Epithelial cell of prostate (primary cell): ENCODE measurements at regions not wholly inside any gene's neighbourhood (a gene's known extent, or its start where the extent isn't known, plus 50 kb on each side); places are given as distances from the start of the nearest gene placed in this dataset.

ENCODE experiments used
- DNase-seq: peaks from one replicate; pipeline ENCODE4 v3.0.0-alpha.2; 2011; ENCODE audit warnings: low read depth, low spot score
- H3K27ac ChIP-seq: fragments of 450-650 bp; 2 replicates; pipeline ENCODE4 v1.5.1; 2017; ENCODE audit warnings: mild to moderate bottlenecking

DNA sequence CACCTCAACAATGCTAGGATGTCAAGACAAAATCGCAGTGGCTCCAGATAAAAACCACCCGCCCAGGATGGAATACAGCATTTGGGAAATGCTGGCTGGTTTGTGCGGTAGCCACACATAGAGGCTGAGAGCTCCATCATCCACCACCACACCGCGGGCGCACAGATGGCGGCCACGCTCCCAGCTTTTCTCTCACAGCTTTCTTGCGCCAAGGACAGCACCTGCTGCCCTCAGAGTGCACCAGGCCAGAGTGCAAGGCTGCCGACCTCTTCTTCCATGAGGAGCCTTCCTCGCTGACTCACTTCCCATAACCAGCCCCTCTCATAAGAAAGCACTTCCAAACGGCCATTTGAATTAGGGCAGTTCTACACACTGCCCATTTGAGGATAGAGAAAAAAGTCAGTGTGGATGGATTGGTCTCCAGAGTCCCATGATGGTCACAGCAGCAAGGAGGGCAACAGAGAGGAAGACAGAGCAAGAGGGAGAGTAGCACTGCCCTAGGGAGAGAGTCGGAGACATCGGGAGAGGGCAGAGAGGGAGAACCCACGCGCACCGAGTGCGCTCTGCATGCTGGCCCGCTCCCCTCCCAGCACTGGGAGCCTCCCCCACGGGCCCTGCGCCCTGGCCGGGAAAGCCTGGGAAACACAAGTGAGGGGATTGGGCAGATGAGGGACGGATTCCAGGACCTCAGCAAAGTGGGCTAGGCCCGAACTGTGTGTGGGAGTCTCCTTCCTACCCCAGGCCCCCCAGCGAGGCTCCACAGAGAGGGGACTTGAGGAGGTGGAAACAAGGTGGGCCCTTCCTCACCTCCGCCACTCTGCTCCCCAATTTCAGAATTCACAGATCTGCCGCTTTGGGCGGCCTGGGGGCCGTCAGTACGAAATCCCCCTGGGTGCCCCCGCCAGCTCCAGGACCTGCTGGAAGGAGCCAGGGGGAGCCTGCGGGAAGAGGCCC lies 156.9 kb downstream of the USP12 start:
- no peak overlapping the region for H3K27ac ChIP-seq
- no peak for DNase-seq

- no peak overlapping the region for H3K27ac ChIP-seq
- DNase-seq: peak; percentile 33
Measured at GRCh38 chr13:27012482-27013197, 159.0 kb downstream of the USP12 start.

- DNase-seq: no peak
- no peak overlapping the region for H3K27ac ChIP-seq
Measured at GRCh38 chr13:27011661-27012060, 159.9 kb downstream of the USP12 start.

- no peak overlapping the region for H3K27ac ChIP-seq
- DNase-seq: no peak
Measured at GRCh38 chr13:27008733-27009132, 162.9 kb downstream of the USP12 start.

- DNase-seq: no peak
- H3K27ac ChIP-seq: no peak overlapping the region
Measured at GRCh38 chr13:27007166-27007565, 164.4 kb downstream of the USP12 start.

DNA sequence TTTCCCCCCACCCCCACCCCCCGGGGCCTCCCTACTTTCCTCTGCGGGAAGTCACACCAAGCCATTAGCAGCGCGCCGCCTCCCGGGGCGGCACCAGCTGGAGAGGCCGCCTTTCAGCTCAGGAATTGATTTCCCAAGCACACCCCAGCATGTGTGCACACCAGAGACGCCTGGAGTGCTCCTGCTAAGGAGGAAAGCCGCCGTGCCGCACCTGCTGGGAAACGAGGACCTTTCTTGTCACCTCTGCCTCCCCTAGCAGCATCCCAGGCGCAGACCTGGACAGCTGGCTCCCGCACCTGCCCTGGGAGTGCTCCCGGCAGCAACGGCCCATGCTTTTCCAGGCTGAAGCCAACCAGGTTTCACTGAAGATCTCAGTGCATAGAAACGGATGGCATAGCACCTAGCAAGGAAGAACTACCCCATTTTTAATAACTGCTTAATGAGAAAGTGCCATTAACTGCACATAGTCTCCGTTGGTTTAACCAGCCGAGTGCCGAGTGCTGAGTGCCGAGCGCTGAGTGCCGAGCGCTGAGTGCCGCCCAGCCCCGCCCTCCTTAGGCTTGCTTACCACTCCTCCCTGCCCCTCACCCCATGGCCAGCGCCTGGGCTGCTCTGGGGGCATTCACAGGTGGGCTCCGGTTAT lies 165.0 kb downstream of the USP12 start:
- H3K27ac ChIP-seq: no peak overlapping the region
- no peak for DNase-seq

DNA sequence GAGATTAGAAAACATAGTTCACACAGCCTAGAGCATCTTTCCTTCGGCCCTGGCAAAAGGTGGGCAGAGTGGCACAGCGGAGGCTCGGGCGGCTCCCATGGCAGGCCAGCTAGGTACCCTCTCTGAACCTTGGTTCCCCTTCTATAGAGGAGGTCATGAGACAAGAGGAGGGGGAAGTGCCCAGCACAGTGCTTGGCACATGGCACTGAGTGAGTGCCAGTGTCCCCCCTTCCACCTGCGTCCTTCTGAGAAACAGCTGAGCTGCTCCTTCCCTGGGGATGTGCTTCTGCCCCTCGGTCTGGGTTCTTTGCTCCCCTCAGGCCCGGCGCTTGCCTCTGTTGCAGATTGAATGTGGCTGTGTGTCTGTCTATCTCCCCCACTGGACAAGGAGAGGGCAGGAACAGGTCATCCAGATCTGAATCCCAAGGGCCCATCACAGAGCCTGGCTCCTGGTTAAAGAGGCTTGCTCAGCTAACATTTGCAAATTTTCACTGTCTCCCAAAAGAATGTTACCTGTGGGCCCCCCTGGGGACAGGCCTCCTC lies 165.6 kb downstream of the USP12 start:
- DNase-seq: no peak

DNA sequence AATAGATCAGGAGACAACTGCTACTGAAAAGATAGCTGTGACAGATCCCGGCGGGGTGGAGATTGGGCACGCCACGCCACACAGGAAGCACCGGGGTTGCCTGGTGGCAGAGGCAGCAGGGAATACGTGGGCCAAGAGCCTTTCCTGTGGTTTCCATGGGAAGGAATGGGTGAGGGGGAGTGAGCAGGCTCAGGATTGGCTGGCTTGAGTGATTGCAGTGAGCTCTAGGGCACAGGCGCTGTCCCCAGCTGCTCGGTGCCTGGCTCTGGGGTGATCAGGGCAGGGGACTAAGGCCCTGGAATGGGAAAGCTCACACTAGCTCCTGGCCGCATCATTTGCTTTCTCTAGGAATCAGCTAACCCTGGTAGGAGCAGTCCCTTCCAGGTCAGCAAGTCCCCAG lies 166.1 kb downstream of the USP12 start:
- no peak overlapping the region for H3K27ac ChIP-seq

More for the DNA sequence above, 165.6 kb downstream of the USP12 start:
- H3K27ac ChIP-seq: no peak overlapping the region

GRCh38 chr13:27004866-27005265 lies 166.7 kb downstream of the USP12 start:
- H3K27ac ChIP-seq: no peak overlapping the region
- DNase-seq: no peak

More for the DNA sequence above, 166.1 kb downstream of the USP12 start:
- DNase-seq: no peak

DNA sequence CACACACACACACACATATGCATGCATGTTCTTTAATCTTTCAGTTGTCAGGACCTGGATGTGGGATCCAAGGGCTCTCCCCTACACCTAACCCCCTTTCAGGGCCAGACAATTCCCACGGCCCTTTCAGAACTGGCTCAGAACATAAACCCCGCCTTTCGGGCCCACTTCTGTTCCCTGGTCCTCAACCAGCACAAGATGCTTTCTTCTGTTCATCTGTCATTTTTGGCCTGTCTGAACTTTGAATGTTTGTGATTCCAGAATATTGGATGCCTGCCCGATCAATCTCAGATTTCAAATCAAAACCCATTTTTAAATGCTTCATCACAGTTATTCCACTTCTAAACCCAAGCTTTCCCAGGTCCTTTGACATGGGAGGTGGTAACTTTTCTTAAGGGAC lies 167.3 kb downstream of the USP12 start:
- no peak for DNase-seq

GRCh38 chr13:27001705-27002104 lies 169.9 kb downstream of the USP12 start:
- H3K27ac ChIP-seq: no peak overlapping the region
- DNase-seq: no peak

More for the DNA sequence above, 167.3 kb downstream of the USP12 start:
- no peak overlapping the region for H3K27ac ChIP-seq

- DNase-seq: no peak
- H3K27ac ChIP-seq: no peak overlapping the region
Measured at GRCh38 chr13:27000686-27001085, 170.9 kb downstream of the USP12 start.

DNA sequence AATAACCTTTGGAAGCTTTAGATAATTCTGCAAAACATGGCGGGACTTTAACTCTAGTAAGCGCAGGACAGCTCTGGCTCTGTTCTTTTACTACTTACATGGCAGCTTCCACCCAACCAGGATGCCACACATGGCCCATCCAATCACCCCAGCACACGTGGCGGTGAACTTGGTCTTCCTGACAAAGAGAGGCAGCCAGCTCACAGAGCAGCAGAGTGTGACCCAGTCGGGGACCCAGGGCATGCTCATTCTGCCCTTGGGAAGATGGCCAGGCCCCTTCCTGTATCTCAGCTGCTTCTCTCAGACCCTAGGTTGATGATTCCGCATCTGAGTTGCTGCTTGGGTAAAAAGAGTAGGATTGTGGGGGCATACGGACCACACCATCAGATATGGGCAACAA lies 172.1 kb downstream of the USP12 start:
- DNase-seq: no peak
- H3K27ac ChIP-seq: no peak overlapping the region

DNA sequence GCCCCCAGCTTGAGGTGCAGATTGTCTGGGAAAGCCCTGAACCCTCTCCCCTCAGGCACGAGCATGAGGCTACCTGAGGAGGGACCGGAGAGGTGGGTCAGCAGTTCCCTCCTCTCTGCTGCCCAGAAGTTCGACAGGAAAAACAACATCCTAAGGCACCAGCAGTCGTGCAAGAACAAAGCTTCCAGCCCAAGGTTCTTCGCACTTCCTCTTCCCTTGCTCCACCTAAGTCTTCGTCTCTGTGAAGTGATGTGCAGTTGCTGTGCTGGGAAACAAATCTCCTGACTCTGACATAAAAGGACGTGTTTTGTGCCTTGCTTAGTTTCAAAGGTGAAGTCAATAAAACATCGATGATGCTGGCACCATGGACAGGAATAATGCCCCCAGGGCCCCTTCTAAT lies 173.3 kb downstream of the USP12 start:
- no peak overlapping the region for H3K27ac ChIP-seq
- no peak for DNase-seq

GRCh38 chr13:26996965-26997752 lies 174.5 kb downstream of the USP12 start:
- DNase-seq: no peak
- H3K27ac ChIP-seq: no peak overlapping the region

GRCh38 chr13:26995159-26995558 lies 176.5 kb downstream of the USP12 start:
- no peak overlapping the region for H3K27ac ChIP-seq
- no peak for DNase-seq

GRCh38 chr13:26993780-26994179 lies 177.8 kb downstream of the USP12 start:
- DNase-seq: no peak
- H3K27ac ChIP-seq: no peak overlapping the region

DNA sequence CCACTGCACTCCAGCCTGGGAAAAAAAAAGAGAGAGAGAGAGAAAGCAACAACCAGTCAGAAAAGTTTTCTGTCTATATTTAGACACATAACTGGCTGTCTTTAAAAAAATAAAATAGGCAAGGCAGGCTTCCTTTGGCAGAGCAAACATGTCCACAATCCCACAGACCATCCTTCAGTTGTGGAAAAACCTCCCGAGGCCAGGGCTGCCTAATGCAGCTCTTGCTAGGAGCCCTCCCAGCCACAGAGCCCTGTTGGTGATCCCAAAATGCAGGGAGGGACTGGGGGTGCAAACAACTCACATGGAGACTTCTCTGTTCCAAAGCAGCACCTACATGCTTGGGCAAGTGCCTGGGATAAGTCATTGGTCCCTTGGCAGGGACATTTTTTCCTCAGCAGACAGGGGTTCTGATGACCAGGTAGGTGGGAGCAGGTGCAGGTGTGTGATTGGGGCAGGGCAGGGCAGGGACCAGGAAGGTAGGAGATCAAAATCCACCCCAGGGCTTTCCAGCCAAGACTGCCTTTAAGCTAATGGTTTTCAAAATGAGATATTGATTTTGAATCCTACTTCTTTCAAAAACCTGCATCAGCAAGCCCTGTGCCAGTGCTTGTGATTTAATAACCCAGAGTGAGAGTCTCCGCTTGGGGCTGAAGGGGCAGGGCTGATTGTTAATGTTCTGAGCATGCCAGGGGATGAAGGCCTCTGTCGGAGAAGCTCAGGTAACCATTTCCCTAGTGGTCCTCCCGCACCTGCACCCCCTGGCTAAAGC lies 178.5 kb downstream of the USP12 start:
- no peak for DNase-seq
- H3K27ac ChIP-seq: no peak overlapping the region

DNA sequence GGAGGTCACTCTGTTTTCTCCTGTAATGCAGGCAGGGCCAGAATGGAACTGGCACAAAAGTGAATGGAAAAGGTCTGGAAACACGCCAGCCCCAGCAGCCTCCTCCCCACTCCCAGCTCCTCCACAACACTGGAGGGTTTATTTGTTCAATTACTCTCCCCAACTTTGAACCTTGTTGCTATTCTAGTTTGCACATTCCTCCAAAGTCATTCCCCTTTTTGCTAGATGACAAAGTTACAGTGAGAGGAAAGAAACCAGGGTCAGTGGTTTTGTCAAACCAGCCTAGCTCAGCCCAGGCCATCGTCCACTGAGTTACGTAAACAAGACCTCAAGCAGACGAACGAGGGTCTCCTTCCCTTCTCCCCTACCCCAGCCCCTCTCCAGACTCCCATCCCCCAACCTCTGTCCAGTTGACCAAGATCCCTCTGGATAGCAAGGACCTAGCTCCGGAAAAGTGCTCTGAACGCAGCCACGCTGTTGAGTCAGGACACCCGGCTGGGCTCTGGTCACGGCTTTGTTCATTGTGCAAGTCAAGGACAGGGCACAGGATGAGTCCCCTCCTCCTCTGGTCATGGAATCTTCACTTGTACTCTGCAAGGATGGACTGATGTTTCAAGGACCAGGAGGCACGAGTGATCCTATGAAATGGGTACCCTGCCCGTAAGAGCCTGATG lies 180.0 kb downstream of the USP12 start:
- no peak overlapping the region for H3K27ac ChIP-seq
- no peak for DNase-seq
